HG03571 (cell line): ENCODE measurements at regions not wholly inside any gene's neighbourhood (a gene's known extent, or its start where the extent isn't known, plus 50 kb on each side); places are given as distances from the start of the nearest gene placed in this dataset.
"Not testable (repeated sequence)": the region's sequence is repeated elsewhere in the genome, so short reads cannot be mapped to it uniquely, and the experiment has no call there.

Source experiments
- ATAC-seq: cut with Tn5 transposase; IDR thresholded peaks from one replicate; pipeline ENCODE4 v1.9.1; 2021; ENCODE audit not compliant: unreplicated experiment

- ATAC-seq = no peak
Observed at GRCh38 chr2:15820257-15820566, 120.1 kb upstream of the MYCN start.

GRCh38 chr2:15820927-15821326 lies 119.4 kb upstream of the MYCN start:
- no peak for ATAC-seq

GRCh38 chr2:15822151-15823044 lies 118.0 kb upstream of the MYCN start:
- ATAC-seq = no peak

- ATAC-seq = no peak
Observed at GRCh38 chr2:15823459-15824396, 116.6 kb upstream of the MYCN start.

- ATAC-seq = not testable (repeated sequence)
Observed at GRCh38 chr2:15824467-15824866, 115.9 kb upstream of the MYCN start.

GRCh38 chr2:15825276-15825980 lies 114.9 kb upstream of the MYCN start:
- no peak for ATAC-seq

GRCh38 chr2:15826273-15826717 lies 114.1 kb upstream of the MYCN start:
- no peak for ATAC-seq

- ATAC-seq = no peak
Observed at GRCh38 chr2:15827001-15827400, 113.3 kb upstream of the MYCN start.

GRCh38 chr2:15828576-15828975 lies 111.8 kb upstream of the MYCN start:
- ATAC-seq = no peak

GRCh38 chr2:15829091-15829801 lies 111.1 kb upstream of the MYCN start:
- ATAC-seq = no peak

GRCh38 chr2:15829985-15830384 lies 110.4 kb upstream of the MYCN start:
- ATAC-seq = no peak

GRCh38 chr2:15830937-15831549 lies 109.3 kb upstream of the MYCN start:
- ATAC-seq = no peak

- ATAC-seq = no peak
Observed at GRCh38 chr2:15832030-15832709, 108.2 kb upstream of the MYCN start.

- ATAC-seq = no peak
Observed at GRCh38 chr2:15832849-15833680, 107.3 kb upstream of the MYCN start.

GRCh38 chr2:15833731-15834130 lies 106.6 kb upstream of the MYCN start:
- ATAC-seq = no peak

GRCh38 chr2:15834381-15835031 lies 105.8 kb upstream of the MYCN start:
- ATAC-seq = no peak

- ATAC-seq = no peak
Observed at GRCh38 chr2:15835991-15836688, 104.2 kb upstream of the MYCN start.
